ENCODE measurements at regions not wholly inside any gene's neighbourhood (a gene's known extent, or its start where the extent isn't known, plus 50 kb on each side); places are given as distances from the start of the nearest gene placed in this dataset.
"Not testable (repeated sequence)": the region's sequence is repeated elsewhere in the genome, so short reads cannot be mapped to it uniquely, and the experiment has no call there.

- DNase-seq (ENCODE audit: low read depth in 2 of 3, low spot score in 2 of 3) = no peak
Observed at GRCh38 chr12:69028941-69029729, 96.2 kb upstream of the CPM start.

GRCh38 chr12:69030321-69030720 lies 97.3 kb upstream of the CPM start:
- no peak for DNase-seq (ENCODE audit: low read depth in 2 of 3, low spot score in 2 of 3)

DNA sequence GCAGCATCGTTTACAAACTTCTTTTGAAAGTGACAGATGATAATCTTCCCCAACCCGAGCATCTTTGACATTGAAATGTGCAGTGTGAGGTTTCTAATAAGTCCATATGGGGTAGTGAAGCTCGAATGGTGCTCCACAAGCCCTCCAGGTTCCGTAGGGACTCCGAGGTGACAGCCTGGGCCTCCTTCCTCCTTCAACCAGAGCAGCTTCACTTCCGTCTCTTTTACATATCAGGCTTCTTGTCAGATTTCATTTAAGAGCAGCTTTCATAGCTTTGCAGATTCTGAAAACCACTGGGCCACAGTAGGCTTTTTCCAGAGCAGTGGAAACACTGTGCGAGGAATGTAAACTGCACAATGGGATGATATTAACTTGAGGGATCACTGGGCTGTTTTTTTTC lies 103.6 kb upstream of the CPM start:
- DNase-seq (ENCODE audit: low read depth in 2 of 3, low spot score in 2 of 3) = no peak

DNA sequence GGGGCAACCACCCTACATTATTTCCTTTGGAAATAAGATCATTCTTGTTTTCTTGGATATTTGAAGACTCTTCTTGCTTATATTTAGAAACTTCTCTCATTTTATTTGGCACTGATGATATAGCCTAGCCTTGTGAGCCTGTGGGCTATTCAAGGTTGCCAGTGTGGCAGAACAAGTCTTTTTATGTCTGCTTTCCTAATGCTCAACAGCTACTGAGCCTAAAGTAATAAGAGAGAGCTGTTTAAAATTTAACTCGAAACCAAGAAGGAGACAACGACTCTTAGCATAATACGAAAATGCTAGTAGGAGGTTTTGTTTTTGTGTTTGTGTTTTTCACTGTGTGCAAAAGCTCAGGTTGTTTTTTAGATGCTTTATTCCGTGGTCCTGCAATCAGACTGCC lies 104.0 kb upstream of the CPM start:
- no peak for DNase-seq (ENCODE audit: low read depth in 2 of 3, low spot score in 2 of 3)

DNA sequence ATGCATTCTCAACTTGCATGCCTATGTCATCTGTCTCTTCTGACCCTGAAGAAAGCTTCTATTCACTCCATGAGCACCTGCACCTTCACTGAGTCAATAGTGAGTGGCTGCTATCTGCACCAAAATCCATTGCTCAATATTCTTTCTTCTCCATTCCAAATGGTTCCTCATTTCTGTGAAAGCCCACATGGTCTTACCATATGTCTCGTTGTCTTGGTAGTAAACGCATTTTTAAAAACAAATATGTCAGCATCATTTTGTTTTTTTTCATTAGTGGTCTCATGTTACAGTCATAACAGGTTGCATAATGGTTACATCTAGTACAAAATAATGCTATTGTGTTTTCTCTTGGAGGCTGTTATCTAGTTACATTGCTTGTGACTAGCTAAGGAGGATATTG lies 106.9 kb upstream of the CPM start:
- no peak for DNase-seq (ENCODE audit: low read depth in 2 of 3, low spot score in 2 of 3)

GRCh38 chr12:69042557-69042956 lies 109.6 kb upstream of the CPM start:
- no peak for DNase-seq (ENCODE audit: low read depth in 2 of 3, low spot score in 2 of 3)

DNA sequence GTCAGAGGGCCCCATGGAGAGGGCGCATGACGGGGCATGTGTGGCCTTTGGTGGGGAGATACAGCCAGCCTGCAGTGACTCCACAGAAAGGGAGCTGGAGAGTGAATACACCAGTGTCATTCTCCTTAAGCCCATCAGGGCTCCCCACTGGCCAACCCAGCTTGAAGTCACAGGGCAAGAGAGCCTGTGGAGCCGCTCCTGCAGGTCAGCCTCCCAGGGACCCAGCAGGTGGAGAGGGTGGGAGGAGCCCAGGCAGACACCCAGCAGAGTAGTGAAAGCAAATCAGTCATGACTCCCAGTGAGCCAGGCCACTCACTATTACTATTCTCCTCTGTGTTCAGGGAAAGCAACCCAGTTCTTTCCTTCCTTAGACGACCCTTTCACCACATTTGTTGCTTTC lies 110.0 kb upstream of the CPM start:
- no peak for DNase-seq (ENCODE audit: low read depth in 2 of 3, low spot score in 2 of 3)

- no peak for DNase-seq (ENCODE audit: low read depth in 2 of 3, low spot score in 2 of 3)
Observed at GRCh38 chr12:69044887-69045286, 111.9 kb upstream of the CPM start.

GRCh38 chr12:69045430-69045829 lies 112.5 kb upstream of the CPM start:
- DNase-seq (ENCODE audit: low read depth in 2 of 3, low spot score in 2 of 3) = no peak

DNA sequence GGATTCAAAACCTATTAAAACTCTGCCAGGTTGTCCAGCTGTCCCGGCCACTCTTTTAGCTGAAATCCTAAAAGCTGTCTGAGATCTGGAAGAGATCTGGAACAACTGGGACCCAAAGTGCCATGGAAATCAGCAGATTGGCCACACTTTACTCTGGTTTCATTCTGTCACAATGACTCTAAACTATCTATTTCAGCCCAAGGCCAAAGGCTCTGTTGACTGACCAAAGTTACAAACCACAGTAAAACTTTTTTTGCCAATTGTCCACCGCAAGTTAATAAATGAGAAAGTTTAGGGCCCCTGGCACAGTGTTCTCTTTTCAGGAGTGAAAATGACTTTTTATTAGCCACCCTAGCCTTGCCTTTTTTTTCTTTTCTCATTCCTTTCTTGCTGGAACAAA lies 113.4 kb upstream of the CPM start:
- DNase-seq (ENCODE audit: low read depth in 2 of 3, low spot score in 2 of 3) = no peak

DNA sequence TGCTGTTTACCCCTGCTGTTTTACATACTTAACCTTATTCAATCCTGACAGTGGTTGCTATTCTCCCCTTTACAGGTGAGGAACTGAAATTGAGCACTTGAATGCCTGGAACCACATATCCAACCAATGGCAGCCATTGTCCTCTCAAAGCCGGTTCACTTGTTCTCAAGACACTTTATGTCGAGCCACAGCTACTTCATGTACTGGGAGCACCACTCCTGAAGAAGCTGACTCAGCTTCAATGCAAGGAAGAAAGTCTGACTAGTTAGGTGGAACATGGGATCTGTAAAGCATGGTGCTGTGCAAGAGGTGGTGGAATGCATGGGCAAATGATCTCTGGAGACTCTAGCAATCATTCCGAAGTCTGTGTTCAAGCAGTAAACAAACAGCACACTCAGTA lies 113.9 kb upstream of the CPM start:
- no peak for DNase-seq (ENCODE audit: low read depth in 2 of 3, low spot score in 2 of 3)

GRCh38 chr12:69047990-69048389 lies 115.0 kb upstream of the CPM start:
- DNase-seq (ENCODE audit: low read depth in 2 of 3, low spot score in 2 of 3) = no peak

DNA sequence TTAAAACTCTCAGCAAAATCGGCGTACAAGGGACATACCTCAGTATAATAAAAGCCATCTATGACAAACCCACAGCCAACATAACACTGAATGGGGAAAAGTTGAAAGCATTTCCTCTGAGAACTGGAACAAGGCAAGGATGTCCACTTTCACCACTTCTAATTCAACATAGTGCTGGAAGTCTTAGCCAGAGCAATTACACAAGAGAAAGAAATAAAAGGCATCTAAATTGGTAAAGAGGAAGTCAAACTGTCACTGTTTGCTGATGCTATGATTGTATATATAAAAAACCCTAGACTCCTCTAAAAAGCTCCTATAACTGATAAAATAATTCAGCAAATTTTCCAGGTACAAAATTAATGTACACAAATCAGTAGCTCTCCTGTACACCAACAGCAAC lies 116.9 kb upstream of the CPM start:
- not testable (repeated sequence) for DNase-seq (ENCODE audit: low read depth in 2 of 3, low spot score in 2 of 3)

DNA sequence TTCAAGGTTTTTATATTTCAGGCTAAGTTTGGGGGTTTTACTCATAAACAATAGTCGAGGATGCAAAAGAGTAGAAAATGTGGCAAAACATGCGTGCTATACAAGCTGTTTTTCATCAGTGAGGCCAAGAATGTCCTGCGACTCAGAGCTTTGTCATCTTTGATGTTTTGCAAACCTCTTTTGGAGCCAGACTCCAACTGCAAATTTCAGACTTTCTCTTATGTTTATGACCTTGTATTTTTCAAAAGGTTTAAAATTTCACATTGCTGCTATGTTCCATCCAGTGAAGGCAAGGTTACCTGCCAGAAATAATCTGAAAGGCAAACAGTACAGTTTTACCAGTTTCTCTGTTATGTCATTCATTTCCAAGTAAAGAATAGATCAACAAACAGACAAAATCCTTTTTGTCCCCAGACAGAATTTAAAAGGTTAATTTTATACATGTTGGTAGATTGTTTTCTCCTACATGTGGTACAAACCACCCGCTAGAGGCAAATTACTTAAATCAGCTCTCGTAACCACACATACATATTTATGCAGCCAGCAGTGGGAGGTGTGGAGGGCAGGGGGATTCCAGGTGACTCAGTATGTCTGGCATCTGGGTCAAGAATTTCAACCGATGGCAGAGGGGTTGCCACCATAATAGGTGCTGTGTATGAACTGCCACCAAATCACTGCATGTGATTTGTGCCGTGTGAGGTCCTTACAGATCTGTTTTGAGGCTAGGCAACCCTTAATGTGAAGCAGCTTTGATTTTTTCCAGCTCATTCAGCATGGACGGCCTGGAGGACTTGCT lies 119.8 kb upstream of the CPM start:
- DNase-seq (ENCODE audit: low read depth in 2 of 3, low spot score in 2 of 3) = peak in 1 of 3 experiments; percentile 23

- no peak for DNase-seq (ENCODE audit: low read depth in 2 of 3, low spot score in 2 of 3)
Observed at GRCh38 chr12:69054343-69055056, 121.5 kb upstream of the CPM start.

DNA sequence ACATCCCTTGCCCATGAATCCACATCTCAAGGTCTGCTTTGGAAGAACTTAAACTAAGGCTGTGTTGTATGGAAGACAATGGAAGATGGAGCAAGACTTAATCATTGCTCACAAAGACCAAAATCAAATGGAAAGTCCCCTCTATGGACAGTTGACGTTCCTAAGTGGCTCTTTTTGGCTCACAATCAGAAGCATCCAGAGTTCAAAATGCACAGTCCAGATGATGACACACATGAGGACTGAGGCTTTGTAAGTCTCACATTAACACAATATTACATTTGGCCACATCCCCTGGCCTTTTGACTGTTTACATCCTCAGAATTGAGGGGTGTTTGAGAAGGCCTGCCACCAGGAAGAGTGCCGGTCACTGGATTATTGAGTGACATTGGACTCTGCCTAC lies 122.3 kb upstream of the CPM start:
- DNase-seq (ENCODE audit: low read depth in 2 of 3, low spot score in 2 of 3) = no peak

DNA sequence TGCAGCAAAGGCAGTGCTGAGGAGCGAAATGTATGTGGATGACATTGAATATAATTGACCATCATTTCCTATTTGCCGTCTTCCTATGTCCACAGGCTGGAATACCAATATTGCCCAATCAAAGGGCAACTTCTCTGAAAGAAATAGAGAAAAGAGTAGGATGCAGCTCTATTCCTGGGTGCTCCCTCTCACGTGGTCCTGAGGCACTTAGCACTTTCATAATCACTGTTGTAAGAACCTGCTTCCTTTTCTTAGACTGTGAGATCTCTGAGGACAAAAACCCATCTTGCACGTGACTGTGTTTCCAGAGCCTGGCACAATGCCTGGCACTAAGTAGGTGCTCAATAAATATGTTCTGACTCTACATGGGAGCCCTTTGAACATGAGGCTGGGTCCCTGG lies 122.7 kb upstream of the CPM start:
- no peak for DNase-seq (ENCODE audit: low read depth in 2 of 3, low spot score in 2 of 3)

GRCh38 chr12:69056743-69057515 lies 124.0 kb upstream of the CPM start:
- DNase-seq (ENCODE audit: low read depth in 2 of 3, low spot score in 2 of 3) = no peak

DNA sequence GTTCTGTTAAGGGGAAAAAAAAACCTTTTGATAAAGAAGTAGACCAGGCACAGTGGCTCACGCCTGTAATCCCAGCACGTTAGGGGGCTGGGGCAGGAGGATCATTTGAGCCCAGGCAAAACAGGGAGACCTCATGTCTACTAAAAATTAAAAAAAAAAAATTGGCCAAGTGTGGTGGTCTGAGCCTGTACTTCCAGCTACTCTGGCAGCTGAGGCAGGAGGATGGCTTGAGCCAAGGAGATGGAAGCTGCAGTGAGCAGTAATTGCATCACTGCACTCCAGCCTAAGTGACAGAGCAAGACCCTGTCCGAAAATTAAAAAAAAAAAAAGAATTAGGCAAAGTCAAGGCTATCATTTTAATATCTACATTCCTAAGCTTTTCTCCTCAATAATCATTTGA lies 124.8 kb upstream of the CPM start:
- DNase-seq (ENCODE audit: low read depth in 2 of 3, low spot score in 2 of 3) = no peak

DNA sequence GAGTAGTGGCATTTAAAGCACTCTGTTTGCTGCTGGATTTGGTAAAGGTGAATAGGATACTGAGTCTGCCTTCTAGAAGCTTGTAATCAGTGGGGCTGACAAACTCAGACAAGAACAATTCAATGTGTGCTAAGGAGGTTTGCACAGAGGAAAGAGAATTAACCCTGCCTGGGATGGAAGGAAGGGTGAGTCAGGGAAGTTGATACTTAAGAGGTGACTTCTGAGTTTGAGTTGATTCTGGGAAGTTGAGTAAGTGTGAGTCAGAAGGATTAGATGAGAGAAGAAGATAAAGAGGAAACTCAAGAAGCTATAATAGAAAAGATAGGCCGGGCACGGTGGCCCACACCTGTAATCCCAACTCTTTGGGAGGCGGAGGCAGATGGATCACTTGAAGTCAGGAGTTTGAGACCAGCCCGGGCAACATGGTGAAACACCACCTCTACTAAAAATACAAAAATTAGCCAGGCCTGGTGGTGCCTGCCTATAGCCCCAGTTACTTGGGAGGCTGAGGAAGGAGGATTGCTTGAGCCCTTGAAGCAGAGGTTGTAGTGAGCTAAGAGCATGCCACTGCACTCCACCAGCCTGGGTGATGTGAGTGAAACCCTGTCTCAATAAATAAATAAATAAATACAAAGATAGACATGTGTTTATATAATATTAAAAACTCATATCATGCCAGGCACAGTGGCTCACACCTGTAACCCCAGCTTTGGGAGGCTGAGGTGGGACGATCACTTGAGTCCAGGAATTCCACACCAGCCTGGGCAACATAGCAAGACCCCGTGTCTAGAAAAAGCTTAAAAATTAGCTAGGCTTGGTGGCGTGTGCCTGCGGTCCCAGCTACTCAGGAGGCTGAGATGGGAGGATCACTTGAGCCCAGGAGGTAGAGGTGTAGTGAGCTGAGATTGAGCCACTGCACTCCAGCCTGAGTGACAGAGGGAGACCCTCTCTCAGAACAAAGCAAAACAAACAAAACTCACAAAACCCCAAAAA lies 126.8 kb upstream of the CPM start:
- DNase-seq (ENCODE audit: low read depth in 2 of 3, low spot score in 2 of 3) = no peak

All from activated CD8-positive, alpha-beta memory T cell treated with anti-CD3 and anti-CD28 coated beads for 48 hours (primary cell).